ENCODE measurements at regions not wholly inside any gene's neighbourhood (a gene's known extent, or its start where the extent isn't known, plus 50 kb on each side); places are given as distances from the start of the nearest gene placed in this dataset.
"Not testable (repeated sequence)": the region's sequence is repeated elsewhere in the genome, so short reads cannot be mapped to it uniquely, and the experiment has no call there.

DNA sequence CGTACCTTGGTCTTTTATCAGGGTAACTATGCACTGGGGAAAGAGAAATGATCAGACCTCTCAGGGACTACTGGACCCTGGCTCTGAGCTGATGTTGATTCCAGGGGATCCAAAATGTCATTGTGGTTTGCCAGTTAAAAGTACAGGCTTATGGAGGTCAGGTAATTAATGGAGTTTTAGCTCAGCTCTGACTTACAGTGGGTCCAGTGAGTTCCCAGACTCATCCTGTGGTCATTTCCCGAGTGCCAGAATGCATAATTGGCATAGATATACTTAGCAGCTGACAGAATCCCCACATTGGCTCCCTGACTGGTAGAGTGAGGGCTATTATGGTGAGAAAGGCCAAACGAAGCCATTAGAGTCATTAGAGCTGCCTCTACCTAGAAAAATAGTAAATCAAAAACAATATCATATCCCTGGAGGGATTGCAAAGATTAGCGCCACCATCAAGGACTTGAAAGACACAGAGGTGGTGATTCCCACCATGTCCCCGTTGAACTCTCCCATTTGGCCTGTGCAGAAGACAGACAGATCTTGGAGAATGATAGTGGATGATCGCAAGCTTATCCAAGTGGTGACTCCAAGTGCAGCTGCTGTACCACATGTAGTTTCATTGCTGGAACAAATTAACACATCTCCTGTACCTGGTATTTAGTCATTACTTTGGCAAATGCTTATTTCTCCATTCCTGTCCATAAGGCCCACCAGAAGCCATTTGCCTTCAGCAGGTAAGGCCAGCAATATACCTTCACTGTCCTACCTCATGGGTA lies 152.4 kb downstream of the THBS2 start:
- DNase-seq (ENCODE audit: low spot score), result no peak

DNA sequence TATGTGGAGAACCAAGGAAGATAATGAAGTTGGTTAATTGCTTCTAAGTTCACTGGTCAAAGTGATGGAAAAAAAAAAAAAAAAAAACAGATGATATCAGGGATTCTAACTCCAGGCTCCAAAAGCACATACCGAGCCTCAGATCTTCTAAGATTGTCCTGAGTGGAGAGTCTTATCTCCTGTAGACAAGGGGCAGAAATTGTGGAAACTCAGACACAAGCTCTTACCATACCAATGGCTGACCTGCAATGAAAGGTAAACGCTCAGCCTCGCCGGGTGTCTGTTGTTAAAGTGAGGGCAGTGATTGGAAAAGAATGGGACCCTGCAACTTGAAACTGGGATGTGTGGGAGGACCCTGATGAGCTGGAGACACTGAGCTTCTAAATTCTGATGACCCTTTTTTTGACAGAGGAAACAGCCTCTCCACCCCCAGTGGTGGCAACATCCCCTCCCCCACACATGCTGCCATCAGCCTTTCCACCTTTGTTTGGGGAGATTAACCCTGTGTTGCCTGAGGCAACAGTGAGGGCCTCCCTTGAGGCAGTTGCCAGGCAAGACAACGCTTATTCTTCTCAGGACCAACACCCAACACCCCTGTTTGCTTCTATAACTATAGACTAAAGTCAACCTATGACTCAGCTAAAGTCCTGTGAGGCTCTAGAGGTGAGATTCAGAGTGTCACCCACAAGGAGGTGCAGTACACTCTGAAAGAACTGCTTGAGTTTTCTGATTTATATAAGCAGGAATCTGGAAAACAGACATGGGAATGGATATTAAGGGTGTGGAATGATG lies 154.0 kb downstream of the THBS2 start:
- DNase-seq (ENCODE audit: low spot score), result no peak

DNA sequence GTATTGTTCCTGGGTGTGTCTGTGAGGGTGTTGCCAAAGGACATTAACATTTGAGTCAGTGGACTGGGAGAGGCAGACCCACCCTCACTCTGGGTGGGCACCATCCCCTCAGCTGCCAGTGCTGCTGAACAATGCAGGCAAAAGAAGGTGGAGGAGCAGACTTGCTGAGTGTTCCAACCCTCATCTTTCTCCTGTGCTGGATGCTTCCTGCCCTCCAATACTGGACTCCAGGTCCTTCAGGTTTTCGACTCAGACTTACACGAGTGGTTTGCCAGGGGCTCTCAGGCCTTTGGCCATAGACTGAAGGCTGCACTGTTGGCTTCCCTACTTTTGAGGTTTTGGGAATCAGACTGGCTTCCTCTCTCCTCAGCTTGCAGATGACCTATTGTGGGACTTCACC lies 155.0 kb downstream of the THBS2 start:
- DNase-seq (ENCODE audit: low spot score), result not testable (repeated sequence)

DNA sequence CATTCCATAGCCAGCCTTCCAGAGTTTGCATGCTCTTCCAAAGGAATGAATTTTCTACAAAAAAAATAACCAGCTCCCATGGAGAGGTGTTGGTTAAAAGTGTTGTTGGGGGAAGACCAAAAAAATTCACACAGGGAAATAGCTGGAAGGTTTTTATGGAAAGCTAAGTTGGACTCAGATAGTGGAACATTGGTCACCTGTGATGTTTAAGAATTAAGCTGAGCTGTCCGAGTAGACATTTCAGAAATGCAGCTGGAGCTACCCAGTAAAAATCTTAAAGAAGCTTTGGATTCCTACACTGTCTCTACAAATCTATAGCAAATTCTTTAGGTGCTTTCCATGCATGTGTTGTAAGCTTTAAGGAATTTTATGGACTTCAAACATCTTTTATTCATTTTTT lies 155.5 kb downstream of the THBS2 start:
- no peak for DNase-seq (ENCODE audit: low spot score)

GRCh38 chr6:169097381-169097959 lies 156.2 kb downstream of the THBS2 start:
- no peak for DNase-seq (ENCODE audit: low spot score)

GRCh38 chr6:169096388-169096787 lies 157.3 kb downstream of the THBS2 start:
- DNase-seq (ENCODE audit: low spot score), result no peak

DNA sequence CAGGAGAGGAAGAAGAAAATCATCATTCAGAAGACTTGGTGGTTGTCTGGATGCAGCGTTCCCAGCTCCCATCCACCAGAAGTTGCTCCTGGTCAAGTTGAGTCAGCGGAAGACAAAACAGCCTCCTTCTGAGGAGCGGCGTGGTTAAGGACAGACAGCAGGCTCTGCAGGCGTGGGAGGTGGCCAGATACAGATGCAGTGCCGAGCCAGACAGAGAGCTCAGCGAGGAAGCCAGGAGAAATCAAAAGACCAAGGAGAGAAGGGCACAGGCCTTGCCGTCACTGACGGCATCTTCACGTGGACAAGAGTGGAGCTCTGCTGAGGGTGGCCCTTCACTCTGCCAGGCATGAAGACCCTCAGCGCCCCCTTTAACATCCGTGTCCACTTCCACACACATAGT lies 158.5 kb downstream of the THBS2 start:
- no peak for DNase-seq (ENCODE audit: low spot score)

DNA sequence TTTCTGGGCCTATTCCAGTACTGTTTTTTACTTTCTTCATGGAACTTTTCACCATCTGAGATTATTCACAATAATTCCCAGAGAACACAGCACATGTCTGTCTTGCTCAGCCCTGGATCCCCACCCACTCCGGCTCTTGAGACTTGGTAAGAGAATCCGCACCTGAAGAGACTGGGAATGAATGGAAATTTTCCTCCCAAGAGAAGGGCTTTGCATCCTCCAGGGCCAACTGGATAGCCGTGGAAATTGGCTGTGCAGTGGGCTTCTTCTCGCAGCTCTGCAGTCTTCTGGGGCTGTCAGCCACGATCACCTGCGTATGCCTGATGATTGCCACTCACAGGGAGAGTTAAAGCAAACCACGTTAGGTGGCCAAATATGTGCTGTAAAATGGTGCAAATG lies 159.1 kb downstream of the THBS2 start:
- DNase-seq (ENCODE audit: low spot score), result no peak

DNA sequence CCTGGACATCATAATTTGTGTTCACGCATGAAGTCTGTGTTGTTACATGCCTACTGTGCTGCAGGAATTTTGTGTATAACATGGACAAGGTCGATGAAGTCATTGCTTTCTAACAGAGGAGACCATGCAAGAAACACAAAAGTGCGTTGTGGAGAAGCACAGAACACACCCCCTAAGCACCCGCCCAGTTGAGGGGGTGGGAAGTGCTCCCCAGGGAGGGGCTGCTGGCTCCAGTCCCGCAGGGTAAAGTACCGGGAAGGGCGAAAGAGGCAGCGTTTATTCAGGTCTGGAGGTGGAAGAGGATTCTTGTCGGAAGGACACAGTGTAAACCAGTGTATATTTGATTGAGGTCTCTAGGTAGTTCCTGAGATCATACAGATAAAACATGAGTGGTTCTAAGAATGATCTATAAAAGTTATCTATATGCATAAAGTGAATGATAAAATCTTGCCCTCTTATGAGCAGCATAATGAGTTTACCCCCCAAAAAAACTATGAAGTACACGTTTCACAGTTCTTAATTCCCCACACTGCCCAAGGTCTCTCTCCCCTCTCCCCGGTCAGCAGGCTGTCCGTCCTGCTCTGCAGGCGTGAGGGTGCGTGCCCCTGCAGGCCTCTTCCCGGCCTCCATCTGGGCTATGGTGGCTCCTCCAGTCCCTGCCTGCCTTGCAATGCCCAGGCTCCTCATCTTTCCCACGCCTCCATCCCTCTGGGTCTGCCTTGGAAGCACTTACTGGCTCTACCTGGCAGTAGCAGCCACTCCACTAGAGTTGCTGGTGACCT lies 159.7 kb downstream of the THBS2 start:
- no peak for DNase-seq (ENCODE audit: low spot score)

- no peak for DNase-seq (ENCODE audit: low spot score)
Measured at GRCh38 chr6:169093066-169093723, 160.5 kb downstream of the THBS2 start.

DNA sequence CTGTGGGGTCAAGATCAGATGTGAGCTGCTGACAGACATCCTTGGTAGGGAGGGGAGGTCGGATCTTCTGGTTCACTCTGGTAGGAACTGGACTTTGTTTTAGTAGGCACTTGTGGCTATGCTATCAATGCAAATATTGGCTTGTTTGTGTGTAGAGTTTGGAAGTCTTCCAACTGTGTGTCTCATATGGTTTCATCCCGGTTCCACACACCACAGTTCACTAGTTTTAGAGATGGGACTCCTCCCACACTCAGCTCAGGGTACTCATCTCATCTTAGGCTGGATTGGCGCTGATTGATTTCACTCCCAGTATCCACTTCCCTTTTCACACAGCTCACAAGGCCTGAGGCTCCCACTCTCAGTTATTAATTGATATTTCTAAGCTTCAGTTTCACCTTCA lies 161.3 kb downstream of the THBS2 start:
- DNase-seq (ENCODE audit: low spot score), result no peak

- not testable (repeated sequence) for DNase-seq (ENCODE audit: low spot score)
Measured at GRCh38 chr6:169090514-169091127, 163.0 kb downstream of the THBS2 start.

- DNase-seq (ENCODE audit: low spot score), result no peak
Measured at GRCh38 chr6:169088762-169089161, 164.9 kb downstream of the THBS2 start.

DNA sequence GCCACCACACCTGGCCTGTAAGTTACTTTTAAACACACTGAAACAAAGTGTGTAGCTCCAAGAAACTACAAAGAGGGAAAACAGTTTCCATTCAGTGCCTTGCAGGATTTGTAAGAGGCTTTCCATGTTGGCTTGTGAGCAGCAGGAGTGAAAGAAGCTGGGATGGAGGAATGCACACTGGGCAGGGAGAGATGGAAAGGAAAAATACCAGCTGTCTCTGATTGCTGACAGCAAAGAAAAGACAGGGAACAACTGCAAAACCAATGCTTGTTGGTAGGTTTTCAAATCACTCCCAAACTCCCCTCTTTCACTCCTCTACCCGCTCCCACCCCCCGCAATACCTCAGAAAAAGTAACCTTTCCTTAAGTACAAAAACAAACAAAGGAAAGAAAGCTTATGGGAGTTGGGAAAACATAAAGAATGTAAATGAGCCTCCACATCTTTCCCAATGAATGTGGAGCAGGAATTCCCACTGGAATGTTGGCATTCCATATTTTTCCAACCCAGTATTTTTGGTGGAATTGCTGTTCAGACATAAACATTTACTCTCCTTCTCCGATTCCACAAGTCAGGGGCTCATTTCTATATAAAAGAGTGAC lies 166.1 kb downstream of the THBS2 start:
- no peak for DNase-seq (ENCODE audit: low spot score)

DNA sequence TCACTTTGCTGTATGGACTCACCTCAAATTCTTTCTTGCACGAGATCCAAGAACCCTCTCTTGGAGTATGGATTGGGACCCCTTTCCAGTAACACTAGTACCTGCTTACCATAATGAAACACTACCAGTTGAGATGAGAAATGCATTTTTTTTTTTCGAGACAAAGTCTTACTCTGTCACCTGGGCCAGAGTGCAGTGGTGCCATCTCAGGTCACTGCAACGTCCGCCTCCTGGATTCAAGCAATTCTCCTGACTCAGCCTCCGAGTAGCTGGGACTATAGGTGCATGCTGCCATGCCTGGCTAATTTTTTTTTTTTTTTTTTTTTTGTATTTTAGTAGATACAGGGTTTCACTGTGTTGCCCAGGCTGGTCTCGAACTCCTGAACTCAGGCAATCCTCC lies 167.0 kb downstream of the THBS2 start:
- not testable (repeated sequence) for DNase-seq (ENCODE audit: low spot score)

DNA sequence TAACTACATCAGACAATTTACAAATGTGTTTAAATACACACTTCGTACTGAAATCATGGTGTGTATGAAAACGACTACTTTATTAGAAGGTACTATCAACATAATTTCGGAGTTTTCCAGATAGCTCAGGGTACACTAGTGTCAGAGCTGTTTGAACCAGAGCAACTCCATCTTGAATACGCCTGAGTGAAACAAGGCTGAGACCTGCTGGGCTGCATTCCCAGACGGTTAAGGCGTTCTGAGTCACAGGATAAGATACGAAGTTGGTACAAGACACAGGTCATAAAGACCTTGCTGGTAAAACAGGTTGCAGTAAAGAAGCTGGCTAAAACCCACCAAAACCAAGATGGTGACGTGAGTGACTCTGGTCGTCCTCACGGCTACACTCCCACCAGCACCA lies 167.6 kb downstream of the THBS2 start:
- DNase-seq (ENCODE audit: low spot score), result no peak

- no peak for DNase-seq (ENCODE audit: low spot score)
Measured at GRCh38 chr6:169085466-169085865, 168.2 kb downstream of the THBS2 start.

DNA sequence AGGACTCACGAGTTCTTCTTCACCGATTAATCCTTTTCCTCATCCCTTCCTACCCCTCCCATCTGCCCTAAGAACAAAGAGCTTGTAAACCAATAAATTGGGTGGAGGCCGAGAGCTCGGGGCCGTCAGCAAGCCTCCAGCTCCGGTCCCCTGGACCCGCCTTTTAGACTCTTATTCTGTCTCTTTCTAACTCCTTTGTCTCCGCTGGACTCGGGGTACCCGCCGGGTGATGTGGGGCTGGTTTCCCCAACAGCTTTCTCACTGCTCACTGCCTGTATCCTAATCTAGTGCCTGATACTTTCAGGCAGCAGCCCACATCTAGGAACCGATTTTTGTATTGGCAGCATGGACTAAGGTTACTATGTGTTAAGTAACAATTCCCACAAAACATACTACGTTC lies 169.1 kb downstream of the THBS2 start:
- DNase-seq (ENCODE audit: low spot score), result not testable (repeated sequence)

GRCh38 chr6:169084067-169084466 lies 169.6 kb downstream of the THBS2 start:
- DNase-seq (ENCODE audit: low spot score), result no peak

DNA sequence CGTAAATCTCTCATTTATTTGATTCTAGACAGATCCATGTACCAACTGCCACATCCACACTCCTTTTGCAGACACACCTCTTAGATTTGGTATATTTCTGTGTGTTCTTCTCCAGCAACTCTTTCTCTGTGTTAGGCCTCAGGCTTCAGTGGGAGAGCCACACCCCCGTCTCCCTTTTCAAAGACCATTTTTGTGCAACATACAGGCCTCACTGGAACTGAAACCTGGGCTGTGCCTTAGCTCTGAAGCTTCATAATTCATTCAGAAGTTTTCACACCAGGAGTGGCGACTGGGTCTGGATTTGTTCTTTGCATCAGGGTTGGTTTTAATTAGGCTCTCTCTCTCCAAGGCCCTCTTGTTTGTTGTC lies 170.2 kb downstream of the THBS2 start:
- no peak for DNase-seq (ENCODE audit: low spot score)

All from mucosa of gallbladder (tissue), 1 donor.